Stimulated activated CD8-positive, alpha-beta memory T cell treated with anti-CD3 and anti-CD28 coated beads, Interleukin-15, amount 100 ng/mL, for 4 hours (primary cell): ENCODE measurements at regions not wholly inside any gene's neighbourhood (a gene's known extent, or its start where the extent isn't known, plus 50 kb on each side); places are given as distances from the start of the nearest gene placed in this dataset.
"Not testable (repeated sequence)": the region's sequence is repeated elsewhere in the genome, so short reads cannot be mapped to it uniquely, and the experiment has no call there.

Experiments used
- DNase-seq, 2 donors: peaks; one replicate each; pipeline ENCODE4 v3.0.0-alpha.2; 2020; ENCODE audit warnings: low read depth in 2 of 2

DNA sequence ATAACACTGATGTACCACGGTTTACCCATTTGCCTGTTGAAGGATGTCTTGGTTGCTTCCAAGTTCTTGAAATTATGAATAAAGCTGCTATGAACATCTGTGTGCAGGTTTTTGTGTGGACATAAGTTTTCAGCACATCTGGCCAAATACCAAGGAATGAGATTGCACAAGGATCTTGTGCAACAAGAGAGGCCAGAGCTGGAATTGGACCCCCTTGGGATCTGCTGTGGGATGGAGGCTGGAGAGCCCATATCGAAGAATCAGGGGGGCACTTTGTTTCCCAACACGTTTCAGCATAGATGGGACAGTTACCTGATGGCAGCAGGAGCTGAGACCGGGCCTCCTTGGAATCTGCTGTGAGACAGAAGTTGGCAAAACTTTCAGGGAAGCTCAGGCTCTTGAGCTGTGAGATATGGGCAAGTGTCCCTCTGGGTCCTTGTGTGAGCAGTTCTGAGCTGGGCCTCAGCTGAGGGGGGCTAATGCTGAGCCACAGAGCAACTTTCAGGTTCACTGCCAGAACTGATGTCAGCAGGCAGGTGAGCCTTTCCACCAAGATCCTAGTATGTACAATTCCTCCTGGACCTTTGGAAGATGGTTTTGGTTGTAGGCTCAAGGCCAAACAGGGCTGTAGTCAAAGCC is 115.2 kb upstream of the RAB18 start:
- DNase-seq = no peak

GRCh38 chr10:27383595-27384542 is 120.2 kb upstream of the RAB18 start:
- no peak for DNase-seq

- no peak for DNase-seq
Measured at GRCh38 chr10:27382176-27382575, 121.9 kb upstream of the RAB18 start.

DNA sequence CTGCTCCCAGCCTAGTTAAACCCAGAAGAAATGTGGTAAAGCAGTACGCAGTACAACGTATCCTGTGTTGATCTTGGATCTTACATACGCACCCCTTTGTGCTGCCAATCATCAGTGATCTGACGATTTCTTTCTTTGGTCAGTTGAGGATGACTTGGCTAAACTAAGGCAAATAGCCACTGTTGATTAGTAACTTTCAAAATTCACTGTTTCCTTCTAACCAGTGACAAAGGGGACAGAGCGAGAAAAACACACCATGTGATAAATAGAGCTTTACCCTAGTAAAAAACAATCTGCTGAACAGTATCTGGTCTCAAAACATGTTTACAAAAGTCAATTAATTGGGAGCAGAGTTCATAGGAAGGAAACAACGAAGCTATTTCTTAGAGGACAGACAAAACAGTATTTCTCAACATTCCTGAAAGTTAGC is 123.2 kb upstream of the RAB18 start:
- DNase-seq = no peak

DNA sequence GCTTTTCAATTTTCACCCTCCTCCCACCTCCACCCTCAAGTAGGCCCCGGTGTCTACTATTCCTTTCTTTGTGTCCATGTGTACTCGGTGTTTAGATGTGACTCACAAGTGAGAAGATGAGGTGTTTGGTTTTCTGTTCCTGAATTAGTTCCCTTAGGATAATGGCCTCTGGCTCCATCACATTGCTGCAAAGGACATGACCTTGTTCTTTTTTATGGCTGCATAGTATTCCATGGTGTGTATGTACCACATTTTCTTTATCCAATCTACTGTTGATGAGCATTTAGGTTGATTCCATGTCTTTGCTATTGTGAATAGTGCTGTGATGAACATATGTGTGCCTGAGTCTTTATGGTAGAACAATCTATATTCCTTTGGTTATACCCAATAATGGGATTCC is 125.1 kb upstream of the RAB18 start:
- not testable (repeated sequence) for DNase-seq

GRCh38 chr10:27373566-27374160 is 130.4 kb upstream of the RAB18 start:
- no peak for DNase-seq

DNA sequence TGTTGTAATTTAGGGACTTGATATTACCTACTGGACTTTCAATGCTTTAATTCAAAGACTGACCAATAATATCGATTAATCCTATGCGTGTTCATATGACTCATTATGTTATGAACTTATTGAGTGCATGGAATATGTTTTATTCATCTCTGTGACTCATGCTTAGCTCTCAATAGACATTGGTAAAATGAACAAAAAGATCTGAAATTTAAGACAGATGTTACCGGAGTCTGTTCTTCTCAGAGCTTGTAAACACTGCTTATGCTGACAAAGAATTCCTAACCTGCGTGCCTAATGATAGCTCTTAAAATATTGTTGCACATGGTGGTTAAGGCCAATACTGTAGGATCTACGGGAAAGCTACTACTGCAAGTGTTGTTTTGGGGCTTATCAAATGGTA is 131.5 kb upstream of the ACBD5 start:
- DNase-seq = no peak

- not testable (repeated sequence) for DNase-seq
Measured at GRCh38 chr10:27371375-27371774, 130.8 kb upstream of the ACBD5 start.

GRCh38 chr10:27369880-27370279 is 129.3 kb upstream of the ACBD5 start:
- DNase-seq = no peak

DNA sequence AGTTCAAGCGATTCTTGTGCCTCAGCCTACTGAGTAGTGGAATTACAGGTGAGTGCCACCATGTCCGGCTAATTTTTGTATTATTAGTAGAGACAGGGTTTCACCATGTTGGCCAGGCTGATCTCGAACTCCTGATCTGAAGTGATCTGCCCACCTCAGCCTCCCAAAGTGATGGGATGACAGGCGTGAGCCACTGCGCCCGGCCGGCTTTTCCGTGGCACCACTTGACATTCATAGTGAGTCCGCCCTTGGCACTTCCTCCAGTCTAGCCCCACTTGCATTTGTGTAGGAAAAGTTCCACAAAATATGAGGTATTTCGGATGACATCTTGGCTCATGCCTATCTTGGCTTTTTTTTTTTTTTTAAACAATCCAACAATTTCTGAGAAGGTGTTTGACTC is 128.1 kb upstream of the ACBD5 start:
- no peak for DNase-seq

- DNase-seq = no peak
Measured at GRCh38 chr10:27366769-27367168, 126.2 kb upstream of the ACBD5 start.

DNA sequence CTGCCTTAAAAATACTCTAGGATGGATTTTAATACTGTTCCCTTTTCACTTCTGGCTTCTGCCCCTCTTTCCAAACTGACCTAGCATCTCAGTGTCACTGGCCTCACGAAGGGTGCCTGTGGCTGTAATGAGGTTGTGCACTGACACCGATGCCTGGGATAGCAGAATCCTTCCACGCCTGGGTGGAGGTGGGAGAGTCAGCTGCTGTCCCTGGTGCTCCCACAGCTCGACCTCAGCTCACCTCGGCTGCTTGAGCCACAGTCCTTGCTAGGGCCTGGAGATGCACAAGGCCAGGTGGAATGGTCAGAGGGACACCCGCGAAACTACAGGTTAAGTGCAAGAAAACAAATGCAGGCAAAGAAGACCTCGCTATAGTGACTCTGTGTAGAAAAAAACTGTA is 123.4 kb upstream of the ACBD5 start:
- DNase-seq = no peak

DNA sequence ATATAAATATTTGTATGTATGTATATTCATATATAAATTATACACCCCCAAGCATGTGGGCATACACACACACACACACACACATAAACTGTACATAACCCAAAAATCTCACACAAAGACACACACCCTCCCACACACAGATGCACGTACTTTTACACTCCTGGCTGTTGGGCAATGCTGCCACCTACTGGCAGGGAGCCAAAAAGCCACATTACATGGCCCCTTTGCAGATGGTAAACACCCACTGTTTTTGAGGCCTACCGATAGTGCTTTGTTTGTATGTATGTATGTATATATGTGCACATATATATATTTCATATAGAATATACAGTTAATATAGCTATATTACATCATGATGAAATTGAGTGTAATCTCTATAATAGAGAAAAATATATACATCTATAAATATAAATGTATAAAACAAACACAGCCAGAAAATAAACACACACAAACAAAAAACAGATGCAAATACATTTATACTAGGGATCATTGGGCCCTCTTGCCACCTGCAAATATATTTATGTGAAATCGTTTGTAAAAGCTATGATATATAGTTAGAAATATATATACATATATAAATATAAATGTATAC is 120.1 kb upstream of the ACBD5 start:
- peak; percentile 57 to 69 for DNase-seq

- no peak for DNase-seq
Measured at GRCh38 chr10:27359792-27360355, 119.3 kb upstream of the ACBD5 start.

- DNase-seq = no peak
Measured at GRCh38 chr10:27356738-27357137, 116.1 kb upstream of the ACBD5 start.

GRCh38 chr10:27355918-27356573 is 115.4 kb upstream of the ACBD5 start:
- DNase-seq = no peak

GRCh38 chr10:27354643-27355270 is 114.2 kb upstream of the ACBD5 start:
- not testable (repeated sequence) for DNase-seq

GRCh38 chr10:27354100-27354499 is 113.5 kb upstream of the ACBD5 start:
- not testable (repeated sequence) for DNase-seq

DNA sequence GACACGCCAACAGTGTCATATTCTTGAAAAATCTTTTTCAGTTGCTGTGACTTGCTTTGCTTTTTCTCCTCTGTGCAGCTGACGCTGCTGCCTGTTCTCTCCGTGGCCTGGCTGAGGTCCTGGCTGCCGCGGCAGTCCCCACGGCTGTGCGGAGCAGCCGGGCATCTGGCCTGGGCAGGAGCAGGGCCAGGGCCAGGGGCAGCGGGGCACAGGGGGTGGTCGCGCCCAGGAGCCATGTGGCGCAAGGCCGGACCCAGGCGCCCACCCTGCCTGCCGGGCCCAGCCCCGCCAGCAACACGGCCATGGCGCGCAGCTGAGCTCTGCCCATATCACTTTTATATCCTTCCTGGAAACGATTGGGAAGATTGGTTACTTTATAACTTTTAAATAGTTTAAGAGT is 109.4 kb upstream of the ACBD5 start:
- DNase-seq = no peak

DNA sequence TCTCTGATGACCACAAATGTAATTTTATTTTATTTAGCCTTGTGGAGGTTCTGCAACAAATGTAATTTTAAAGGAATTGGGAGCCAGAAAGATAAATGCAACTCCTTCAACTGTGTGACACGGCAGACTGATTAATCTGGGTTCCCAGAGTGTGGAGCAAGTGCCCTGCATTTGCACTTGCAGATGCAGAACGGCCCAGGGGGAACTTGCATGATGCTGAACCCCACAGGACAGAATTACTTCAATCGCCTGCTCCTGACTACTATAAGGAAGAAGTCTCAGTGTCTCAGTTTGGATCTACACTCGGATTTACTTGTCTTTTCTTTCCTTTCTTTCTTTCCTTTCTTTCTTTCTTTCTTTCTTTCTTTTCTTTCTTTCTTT is 107.2 kb upstream of the ACBD5 start:
- not testable (repeated sequence) for DNase-seq

- no peak for DNase-seq
Measured at GRCh38 chr10:27345455-27345920, 104.9 kb upstream of the ACBD5 start.
